DMS79 (cell line): ENCODE measurements at regions not wholly inside any gene's neighbourhood (a gene's known extent, or its start where the extent isn't known, plus 50 kb on each side); places are given as distances from the start of the nearest gene placed in this dataset.
"Not testable (repeated sequence)": the region's sequence is repeated elsewhere in the genome, so short reads cannot be mapped to it uniquely, and the experiment has no call there.

ENCODE experiments used
- DNase-seq: peaks from one replicate; lab custom pipeline; 2025; lab: John Stamatoyannopoulos, UW

DNA sequence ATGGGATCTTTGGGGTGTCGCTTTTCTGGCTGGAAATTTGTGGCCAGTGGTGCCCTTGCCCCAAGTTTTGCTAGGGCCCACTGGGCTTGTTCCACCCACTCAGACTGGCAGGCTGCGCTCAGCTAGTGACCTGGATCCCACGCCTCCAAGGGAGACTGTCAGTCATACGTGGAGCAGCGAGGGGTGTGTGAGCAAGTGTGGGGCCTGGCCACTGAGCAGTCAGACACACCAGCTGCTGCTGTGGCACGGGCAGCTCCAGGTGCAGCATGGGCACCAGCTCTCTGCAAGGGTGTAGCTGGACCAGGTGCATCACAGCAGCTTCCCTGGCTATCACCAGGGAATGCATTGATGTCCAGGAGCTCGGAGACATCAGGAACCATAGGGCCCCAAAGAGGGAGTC, 327.0 kb downstream of the NR4A2 start:
- DNase-seq = no peak

DNA sequence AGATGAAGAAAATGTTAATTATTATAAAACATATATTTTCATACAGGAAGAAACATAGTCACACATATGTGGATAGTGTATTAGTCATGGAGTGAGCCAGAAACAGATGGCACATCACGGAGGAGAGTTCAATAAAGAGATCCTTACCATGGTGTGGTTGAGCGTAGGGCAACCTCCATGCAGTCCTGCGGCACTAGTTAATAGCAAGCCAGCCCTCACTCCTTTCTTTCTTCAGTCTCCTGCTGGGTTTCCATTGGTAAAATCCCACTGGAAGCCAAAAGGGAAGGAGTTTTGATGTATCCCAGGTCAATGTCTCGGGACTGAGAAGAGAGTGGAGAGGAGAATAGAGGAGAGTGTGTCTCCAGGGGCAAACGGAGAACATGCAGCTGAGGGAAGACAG, 328.1 kb downstream of the NR4A2 start:
- no peak for DNase-seq

DNA sequence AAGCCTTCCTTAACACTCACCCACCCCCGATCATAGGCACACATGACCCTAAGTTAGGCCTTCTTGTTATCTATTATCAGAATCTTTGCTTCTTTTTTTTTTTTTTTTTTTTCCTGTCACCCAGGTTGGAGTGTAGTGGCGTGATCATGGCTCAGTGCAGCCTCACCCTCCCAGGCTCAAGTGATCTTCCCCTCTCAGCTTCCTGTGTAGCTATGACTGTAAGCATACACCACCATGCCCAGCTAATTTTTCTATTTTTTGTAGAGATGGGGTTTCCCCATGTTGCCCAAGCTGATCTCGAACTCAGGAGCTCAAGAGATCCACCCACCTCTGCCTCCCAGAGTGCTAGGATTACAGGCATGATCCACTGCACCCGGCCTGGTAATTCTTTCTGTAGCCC, 328.7 kb downstream of the NR4A2 start:
- DNase-seq = no peak

DNA sequence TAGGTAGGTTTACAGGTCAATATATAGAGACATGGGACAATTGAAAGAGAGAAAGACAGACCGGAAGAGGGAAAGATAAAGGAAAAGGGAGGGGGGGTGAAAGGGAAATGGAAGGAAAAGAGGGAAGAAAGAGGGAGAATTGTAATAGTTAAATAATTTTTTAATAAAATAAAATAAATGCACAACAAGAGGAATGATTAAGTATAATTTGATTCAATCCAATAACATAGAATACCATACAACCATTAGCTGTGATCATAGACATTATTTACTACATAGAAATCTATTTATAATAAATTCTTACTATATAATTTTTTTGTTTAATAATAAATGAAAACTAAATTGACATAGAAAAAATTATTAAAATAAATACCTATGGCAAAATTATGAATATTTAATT, 330.7 kb downstream of the NR4A2 start:
- no peak for DNase-seq

DNA sequence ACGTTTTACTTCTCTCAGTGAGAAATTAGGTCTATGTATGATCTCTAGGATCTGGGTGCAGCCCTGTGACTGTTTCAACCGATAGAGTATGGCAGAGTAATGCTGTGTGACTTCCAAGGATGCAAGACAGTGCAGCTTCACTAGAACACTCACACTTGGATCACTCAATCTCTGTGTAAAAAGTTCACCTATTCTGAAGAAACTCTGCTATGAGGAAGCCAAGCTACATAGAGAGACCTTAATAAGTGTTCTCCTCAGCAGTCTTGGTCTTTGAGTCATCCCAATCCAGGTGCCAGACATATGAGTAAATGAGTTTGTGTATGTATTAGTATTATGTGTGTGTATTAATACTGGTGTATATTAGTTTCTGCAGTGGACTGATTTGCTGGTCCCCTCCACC, 335.0 kb downstream of the NR4A2 start:
- DNase-seq = no peak

DNA sequence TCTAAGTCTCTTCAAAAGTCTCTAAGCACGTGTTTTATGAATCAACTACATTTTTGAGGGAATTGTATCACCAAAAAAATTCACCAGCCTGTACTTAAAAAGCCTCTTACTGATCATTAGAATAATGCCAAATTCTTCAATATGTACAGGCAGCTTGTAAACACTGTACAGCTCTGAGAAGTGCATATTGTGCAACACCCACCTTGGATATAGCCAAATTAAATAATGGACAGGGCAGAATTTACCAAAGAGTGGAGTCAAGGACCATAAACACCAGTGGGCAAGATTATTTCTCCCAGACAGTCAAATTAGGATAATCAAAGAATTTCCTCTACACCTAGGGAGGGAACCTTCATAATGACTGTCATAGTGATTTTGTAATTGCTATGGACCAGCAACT, 338.2 kb downstream of the NR4A2 start:
- DNase-seq = no peak

DNA sequence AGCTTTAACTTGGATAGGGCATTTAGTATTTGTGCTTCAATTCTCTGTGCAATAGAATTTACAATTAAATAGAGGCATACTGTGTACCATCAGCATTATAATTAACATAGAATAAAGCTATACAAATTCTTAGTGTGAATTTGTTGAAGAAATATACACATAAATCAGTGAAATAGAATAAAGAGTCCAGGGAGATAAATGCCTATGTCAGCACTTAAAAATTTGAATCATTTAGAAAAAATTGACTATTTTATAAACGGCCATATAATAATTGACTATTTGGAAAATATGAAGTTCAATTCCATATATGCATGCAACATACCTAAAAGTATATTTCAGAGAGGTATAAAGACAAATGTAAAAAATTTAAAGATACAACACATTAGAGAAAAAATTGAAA, 348.7 kb downstream of the NR4A2 start:
- no peak for DNase-seq

DNA sequence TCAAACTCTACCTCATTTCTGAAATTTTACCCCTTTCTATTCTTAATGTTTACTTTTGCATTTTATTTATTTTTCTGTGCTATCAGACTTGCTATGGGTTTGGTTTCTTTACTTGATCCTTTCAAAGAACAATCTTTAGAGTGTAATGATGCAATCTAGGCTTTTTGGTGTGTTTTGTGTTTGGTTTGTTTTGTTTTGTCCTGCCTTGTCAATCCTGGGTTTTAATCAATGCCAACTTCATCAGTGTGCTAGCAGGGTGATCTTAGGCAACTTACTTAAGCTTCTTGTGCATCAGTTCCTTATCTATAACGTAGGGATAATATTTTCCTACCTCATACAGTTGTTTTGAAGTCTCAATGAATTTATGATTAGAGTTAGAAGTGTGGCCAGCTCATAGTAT, 350.4 kb downstream of the NR4A2 start:
- DNase-seq = no peak

DNA sequence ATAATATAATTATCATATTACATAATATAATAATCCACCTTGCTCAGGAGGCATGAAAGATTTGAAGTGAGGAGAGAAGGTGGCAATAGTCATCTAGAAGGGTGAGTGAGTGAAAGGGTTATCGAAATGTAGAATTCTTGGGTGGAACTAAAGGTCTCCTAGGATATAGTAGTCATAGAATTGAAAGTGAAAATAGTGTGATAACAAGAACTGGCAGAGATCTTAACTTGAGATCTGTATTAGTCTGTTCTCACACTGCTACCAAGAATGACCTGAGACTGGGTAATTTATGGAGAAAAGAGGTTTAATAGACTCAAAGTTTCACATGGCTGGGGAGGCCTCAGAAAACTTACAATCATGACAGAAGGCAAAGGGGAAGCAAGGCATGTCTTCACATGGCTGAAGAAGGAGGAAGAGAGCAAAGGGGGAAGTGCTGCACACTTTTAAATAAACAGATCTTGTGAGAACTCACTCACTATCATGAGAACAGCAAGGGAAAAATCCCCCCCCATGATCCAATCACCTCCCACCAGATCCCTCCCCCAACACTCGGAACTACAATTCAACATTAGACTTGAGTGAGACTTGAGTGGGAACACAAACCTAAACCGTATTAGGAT, 351.5 kb downstream of the NR4A2 start:
- no peak for DNase-seq

DNA sequence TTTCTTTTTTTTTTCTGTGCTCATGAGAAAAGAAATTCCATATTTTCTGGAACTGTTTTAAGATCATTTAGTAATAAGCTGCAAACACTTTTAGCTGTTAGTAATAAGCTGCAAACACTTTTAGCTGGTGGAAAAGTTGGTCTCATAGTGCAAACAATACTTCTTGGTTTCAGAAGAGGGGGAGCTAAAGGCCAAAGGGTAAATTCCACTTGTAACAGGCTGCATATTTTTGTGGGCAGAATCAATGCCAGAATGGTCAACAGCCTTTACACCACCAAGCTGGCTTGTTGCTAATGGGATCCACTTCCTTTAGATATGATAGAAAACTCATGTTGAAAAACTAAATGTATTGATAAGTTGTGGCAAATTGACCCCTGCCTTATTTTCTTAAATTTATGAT, 356.8 kb downstream of the NR4A2 start:
- DNase-seq = no peak

DNA sequence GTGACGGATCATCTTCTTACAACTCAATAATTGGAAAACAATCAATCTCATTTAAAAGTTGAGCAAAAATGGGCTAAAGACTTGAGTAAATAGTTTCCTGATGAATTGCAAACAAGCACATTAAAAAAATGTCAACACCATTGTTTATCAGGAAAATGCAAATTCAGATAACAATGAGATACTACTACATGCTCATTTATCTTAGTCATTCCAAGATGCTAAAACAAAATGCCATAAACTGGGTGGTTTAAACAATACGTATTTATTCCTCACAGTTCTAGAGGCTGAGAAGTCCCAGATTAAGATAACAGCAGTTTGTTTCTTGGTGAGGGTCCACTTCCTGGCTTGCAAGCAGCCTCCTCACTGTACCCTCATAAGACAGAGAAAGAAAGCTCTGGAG, 359.6 kb downstream of the NR4A2 start:
- DNase-seq = no peak

DNA sequence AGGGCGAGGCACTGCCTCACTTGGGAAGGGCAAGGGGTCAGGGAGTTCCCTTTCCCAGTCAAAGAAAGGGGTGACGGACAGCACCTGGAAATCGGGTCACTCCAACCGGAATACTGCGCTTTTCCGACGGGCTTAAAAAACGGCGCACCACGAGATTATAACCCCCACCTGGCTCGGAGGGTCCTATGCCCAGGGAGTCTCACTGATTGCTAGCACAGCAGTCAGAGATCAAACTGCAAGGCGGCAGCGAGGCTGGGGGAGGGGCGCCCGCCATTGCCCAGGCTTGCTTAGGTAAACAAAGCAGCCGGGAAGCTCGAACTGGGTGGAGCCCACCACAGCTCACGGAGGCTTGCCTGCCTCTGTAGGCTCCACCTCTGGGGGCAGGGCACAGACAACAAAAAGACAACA, 366.5 kb downstream of the NR4A2 start:
- not testable (repeated sequence) for DNase-seq

DNA sequence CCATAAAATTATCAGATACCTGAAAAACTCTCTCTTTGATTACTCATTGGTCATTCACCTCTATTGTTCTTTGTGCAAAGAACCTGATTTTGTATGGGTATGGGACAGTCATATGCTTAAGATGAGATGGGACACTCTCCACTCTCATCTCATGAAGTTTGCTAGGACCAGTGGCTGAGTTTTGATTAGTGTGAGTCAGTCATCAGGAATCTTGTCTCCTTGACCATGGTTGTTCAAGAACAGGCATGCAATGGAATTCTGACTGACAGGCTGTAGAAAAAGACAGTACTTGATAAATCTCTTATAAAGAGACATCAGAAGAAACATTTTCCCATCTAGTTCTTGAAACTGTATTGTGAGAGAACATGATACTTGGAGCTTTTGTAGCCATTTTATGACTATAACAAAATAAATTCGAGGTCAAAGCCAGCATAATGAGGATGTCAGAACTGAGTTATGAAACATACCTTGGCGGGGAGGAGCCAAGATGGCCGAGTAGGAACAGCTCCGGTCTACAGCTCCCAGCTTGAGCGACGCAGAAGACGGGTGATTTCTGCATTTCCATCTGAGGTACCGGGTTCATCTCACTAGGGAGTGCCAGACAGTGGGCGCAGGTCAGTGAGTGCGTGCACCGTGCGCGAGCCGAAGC, 367.0 kb downstream of the NR4A2 start:
- no peak for DNase-seq

DNA sequence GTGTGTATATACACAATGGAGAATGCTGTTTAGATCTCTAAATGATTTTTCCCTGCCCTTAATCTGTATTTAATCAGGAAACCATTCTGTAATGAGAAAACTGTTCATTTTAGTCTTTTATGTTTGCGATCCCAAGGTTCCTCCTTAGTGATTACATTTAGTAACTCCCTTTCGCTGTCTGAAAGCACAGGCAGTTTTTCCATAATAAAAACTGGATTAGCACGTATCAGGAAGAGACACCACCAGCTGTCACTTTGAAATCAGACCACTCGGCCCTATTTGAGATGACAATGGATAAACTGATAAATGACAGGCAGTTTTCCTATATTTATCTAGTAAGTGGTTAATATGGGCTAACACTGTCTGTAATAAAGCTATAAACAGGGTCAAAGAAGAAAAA, 370.9 kb downstream of the NR4A2 start:
- DNase-seq = no peak

DNA sequence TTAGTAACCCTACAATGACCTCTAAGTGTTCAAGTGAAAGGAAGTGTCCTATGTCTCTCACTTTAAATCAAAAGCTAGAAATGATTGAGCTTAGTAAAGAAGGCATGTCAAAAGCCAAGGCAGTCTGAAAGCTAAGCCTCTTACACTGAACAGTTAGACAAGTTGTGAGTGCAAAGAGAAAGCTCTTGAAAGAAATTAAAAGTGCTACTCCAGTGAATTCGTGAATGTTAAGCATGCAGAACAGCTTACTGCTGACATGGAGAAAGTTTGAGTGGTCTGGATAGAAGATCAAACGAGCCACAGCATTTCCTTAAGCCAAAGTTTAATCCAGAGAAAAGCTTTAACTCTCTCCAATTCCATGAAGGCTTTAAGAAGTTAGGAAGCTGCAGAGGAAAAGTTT, 373.7 kb downstream of the NR4A2 start:
- no peak for DNase-seq

DNA sequence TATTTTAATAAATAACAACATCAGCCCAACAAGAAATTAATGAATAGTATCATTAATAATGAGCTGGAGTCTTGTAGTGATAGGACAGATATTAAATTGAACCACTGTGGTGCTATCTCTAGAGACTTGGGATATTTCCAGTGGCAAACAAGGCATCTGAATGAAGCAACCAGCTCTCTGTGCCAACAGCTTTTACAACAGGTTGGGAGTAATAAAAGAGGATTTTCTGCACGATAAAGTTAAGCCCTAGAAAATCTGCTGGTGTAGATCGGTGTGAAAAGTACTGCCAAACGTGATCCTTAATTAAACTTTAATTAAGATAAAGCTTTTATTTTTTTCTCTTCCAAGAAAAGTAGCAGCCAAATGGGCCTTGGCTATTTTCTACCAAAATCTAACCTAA, 385.5 kb downstream of the NR4A2 start:
- DNase-seq = no peak

DNA sequence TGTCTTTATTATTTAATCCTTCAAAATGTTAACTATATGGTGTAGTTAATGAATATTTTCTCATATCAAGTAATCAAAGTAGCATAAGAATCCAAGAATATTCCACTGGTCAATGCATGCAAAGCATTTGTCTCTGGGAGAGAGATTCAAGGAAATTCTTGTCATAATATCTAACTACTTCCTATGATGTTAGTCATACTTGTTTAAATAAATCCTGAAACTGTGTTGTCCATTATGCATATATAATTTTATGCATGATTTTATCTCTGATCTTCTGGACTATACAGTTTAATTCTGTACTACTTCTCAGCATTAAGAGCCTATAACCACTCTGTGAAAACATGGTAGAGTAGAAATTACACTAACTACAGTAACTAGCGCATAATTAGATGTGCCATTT, 388.3 kb downstream of the NR4A2 start:
- DNase-seq = no peak

DNA sequence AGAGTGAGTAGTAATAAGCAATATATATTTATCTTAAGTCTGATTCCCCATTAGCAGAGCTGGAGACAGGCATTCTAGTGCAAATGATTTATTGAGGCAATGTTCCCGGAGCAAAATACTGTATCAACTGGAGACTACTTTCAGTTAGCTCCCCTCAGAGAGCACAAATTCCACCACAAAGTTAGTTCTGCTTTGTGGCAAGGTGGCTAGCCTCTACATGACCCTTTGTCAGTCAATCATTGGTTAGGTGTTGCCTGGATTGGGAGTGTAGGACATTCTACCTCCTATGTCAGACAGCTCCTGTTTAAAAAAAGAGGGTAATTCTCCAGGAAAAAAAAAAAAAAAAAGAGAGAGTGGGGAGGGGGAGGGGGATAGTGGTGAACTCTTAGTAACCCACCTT, 402.2 kb downstream of the NR4A2 start:
- no peak for DNase-seq

DNA sequence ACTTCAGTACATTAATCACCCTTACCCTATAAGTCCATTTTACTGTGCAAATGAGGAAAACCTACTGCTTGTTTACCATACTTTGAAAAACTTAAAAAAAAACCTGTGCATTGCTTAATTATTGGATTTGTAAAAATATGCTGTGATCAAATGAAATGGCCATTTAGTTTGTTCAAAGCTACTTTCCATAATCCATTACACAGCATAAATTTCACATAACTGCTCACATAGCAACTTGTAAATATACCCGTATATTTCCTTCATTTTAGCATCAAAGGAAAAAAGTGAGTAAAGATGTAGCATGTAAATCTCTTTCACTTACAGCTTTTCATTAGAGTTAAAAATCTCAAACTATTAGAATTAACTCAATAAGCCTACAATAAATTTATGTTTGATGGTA, 415.1 kb downstream of the NR4A2 start:
- no peak for DNase-seq

DNA sequence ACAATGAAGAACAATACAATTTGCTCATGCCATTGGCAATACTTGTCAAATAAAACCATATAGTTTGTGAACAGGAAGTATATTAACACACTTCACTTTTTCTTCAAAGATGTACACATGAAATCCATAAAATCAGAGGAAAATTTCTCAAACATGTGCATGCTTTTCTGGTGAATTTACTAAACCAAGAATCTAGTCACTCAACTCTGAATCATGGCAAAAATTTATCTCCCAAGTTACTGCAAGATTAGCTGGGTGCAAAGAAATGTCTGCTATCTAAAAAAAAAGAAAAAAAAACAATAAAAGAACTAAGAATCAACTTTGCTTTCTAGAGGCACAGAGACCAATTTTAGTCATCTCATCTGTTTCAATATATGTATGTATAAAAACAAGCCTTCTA, 419.2 kb downstream of the NR4A2 start:
- DNase-seq = no peak

DNA sequence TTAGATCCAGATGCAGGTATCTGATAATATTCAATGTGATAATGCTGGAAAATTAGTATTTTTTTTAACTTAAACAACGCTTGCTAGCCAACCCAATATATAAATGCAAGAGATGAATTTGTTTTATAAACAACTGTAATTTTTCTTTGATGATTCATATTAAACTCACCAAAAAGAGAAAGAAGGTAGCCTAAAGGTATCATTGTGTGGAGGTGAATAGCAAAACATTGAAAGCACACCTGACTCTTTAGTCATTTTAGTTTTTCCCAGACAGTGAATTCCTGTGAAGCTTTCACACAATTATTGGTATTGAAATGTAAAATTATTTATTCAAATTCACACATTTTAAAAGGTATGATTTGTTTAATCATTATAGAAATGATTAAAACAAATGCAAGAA, 424.0 kb downstream of the NR4A2 start:
- no peak for DNase-seq

DNA sequence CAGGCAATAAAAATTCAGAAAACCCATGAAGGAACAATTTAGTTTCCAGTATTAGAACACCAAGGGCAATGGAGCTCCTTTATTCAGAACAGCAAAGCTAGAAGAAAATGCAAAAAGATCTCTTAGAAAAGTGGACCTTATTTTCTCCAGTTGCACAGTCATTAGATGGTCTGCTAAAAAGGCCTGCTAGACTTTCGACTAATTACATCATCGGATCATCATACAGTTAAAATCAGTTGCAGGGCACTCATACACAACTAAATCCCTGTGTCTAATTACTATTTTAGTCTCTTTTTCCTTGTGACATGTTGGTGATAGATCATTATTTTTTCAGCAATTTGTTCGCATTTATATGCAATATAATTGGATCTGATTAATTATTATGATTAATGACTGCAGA, 425.3 kb downstream of the NR4A2 start:
- DNase-seq = no peak

DNA sequence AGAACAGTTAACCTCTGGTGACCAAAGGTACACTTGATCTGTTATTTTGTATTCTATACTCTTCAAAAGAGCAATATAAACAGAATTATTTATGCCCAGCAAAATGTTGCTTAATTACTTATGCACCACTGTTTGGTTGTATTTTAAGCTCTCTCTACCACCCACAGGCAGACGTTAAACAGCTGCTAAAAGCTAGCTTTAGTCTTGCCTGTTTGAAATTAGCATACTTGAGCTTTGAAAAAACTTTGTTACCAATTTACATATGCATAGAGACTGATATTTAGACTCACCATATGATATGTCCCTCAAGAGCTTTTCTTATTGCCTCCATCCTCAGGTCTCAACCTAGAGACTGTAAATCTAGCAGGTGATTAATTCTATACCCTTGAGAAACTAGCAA, 426.9 kb downstream of the NR4A2 start:
- DNase-seq = no peak

DNA sequence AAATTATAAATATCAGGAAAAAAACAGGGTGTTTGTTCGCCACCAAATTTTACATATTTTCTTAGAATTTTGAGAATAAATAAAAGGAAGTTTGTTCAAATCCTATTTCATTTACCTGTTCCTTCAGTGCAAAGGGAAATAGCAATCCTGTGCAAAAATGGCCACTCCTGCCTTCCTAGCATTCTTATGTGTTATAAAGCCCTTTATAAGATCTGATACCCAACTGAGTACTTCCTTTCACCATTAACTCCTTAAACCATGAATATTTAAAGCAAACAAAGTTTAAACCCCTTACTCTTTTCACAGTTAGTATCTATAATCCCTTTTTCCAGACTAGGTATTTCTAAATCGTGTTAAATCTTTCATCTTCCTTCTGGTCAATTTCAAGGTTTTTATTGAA, 427.8 kb downstream of the NR4A2 start:
- DNase-seq = no peak
